Renal cortex interstitium (tissue), 11 donors: ENCODE measurements at regions not wholly inside any gene's neighbourhood (a gene's known extent, or its start where the extent isn't known, plus 50 kb on each side); places are given as distances from the start of the nearest gene placed in this dataset.
"Not testable (repeated sequence)": the region's sequence is repeated elsewhere in the genome, so short reads cannot be mapped to it uniquely, and the experiment has no call there.

Source experiments
- DNase-seq, 11 donors: peaks; one replicate each; pipeline ENCODE4 v3.0.0-alpha.2; 2013; ENCODE audit warnings: low read depth in 9 of 11, low spot score in 4 of 11; ENCODE audit errors: extremely low read depth in 1 of 11

DNA sequence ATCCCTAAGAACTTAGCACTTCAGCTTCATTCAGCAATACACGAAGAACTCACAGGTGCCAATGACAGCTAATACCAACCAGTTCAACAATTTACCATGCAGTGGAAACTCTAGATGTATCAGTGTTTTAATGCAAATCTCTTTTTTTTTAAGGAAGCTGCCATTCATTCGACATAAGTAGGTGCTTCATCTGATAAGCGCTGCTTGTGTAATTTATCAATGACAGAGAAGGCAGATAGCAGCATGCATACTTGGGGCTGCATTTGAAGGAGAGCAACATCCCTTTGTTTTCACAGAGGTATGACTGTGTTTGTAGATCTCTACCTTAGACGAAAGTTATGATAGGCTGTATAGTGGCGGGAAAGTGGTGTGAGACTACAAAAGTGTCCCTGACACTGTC, 977.1 kb downstream of the AACS start:
- DNase-seq: no peak

DNA sequence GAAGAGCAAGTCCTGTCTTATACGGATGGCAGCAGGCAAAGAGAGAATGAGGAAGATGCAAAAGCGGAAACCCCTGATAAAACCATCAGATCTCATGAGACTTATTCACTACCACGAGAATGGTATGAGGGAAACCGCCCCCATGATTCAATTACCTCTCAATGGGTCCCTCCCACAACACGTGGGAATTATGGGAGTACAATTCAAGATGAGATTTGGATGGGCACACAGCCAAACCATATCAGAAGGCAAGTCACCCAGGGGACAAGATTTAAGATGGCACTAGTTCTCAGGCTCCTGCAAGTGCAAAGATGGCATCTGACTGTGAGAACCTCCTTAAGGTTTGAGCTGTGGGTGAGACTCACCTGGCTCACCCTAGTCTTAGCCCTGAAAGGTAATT, 984.3 kb downstream of the AACS start:
- DNase-seq: not testable (repeated sequence)

DNA sequence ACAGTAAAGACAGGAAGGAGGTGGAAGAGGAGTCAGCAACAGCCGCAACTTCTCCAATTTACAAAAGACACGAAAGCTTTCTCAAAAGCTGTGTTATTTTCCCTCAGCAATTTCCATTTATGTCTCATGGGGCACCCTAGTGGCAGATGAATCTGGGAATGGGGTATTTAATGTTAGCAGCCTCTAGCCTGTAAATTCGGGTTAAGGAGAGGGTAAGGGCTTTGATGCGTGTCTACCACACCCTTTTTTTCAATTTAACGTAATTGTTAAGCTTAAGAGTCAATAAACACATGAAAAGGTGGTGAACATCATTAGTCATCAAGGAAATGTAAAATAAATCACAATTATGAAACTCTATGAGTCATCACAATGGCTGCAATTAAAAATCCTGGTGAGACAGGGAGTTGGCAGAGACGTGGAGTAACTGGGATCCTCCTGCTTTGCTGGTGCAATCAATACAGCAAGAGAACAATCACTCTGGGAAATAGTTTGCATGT, 986.4 kb downstream of the AACS start:
- DNase-seq: no peak

DNA sequence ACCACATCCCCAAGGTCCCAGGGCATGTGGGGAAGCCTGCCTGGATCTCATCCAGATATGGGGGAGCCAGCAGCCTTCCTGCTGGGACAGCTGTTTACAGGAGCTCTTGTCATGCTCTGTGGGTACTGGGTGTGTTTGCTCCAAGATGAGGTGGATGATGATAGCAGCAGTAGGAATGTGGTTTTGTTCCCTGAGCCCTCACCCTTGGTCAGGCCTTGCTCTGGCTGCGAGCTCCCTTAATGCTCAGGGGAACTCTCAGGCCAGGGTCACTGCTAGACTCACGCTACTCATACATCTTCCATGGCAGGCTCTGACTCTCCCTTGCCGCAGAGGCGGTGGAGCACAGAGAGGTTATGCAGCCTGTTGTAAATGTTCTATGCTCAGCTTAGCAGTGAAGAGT, 990.3 kb downstream of the AACS start:
- DNase-seq: no peak

DNA sequence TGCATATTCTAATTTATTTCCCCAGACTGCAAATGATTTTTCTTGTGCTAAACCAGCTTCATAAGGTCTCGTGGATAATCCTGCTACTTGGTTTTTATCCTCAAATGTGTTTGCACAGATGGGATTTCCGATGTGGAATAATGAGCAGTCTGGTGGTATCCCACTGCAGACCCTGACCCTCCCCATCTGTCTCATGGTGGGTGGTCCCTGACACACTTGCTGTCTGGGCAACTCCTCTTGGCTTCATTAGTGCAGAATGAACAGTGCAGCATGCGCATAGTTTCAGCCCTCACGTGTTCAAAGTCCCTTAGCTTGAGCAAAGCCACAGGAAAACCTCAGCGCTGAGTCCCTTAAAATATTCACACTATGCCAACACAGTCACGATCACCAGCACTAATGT, 996.5 kb downstream of the AACS start:
- no peak for DNase-seq

DNA sequence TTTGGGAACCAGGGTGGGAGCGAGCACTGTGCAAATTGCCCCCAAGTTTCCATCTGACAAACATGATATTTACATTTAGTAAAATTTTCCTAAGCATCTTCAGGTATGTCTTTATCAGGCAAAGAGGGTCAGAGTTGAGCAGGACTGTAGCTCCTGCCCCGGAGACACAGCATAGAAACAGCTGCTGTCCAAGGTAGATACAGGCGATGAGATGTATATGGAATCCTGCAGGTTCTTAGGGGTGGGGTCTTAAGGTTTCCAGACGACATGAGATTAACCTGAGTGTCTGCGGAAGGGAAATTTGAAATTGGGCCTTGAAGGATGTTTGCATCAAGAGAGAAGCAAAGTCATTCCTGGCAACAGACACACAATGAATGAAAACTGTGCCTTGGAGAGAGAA, 998.8 kb downstream of the AACS start:
- no peak for DNase-seq

DNA sequence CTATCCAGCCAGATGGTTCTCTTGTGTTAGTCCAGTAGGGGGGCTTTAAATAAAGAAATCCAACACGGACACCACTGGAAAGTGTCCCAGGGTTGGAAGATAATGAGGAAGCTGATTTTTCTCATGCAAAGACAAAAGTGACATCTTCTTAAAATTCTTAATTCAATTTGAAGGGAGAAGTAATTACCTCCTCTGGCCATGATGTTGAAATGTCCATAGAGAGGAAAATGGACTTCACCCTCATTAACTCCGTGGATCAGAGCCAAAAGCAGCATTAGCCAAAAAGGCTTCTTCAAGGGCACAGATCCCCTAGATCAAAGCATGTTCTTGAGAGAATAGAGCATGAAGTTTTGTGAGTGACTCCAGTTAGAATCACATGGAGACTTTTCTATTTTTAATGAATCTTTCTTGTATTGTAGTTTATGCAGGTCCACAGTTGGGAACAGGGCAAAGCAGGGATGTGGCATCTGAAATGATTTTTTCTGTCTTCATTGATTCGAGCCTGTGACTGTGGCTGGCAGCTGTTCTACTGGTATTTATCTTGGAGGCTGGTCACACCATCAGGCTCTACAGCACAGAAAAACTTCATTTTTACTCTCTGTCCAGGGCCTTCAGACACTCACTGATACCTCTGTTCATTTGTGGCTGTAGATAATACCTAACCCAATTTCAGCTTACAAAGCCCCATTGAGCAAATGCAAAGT, 1002.5 kb downstream of the AACS start:
- DNase-seq: no peak

DNA sequence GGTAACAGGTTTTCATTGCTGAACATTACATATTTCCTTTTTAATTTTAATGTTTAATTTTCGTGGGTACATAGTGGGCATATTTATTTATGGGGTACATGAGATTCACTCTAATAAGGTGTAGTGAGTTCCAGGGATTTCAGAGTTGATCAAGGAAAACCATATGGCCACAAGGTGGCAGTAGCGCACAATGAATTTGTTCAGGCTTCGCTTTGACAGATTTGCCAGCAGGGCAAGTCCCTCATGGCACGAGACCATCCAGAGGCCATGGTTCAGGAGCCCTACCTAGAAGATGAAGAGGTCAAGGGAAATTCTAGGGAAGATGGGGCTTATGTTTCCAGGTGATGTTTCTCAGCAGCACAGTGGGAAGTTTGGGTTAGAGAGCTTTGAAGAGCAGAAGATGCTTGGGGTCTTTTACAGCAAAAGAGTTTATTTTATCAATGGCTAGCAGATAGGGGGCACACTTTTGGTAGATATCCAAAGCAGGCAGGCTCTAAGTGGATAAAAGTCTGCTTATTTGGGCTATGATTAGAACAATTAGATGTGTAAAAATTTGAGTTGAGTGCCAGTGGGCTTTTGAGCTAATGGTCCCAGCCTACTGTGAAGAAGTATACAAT, 1004.4 kb downstream of the AACS start:
- peak in 5 of 11 donors; percentile 28 to 43 (median 36) for DNase-seq

DNA sequence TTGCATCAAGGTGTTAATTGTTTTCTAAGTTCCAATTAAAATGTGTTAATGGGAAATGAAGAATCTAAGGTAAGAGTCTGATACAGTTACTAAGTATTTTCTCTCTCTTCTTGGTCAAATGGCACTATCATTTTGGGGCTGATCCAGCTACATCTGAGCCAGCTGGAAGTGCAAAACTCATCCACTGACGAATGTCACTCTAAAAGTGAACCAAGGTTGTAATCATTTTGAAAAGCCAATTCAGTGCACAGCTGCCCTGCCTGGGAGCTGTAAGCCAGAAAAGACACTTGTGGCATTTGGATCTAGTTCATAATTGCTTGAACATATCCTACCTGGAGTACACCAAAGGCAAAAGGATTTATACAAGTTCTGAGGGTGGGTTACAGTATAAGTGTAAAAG, 1011.3 kb downstream of the AACS start:
- no peak for DNase-seq

DNA sequence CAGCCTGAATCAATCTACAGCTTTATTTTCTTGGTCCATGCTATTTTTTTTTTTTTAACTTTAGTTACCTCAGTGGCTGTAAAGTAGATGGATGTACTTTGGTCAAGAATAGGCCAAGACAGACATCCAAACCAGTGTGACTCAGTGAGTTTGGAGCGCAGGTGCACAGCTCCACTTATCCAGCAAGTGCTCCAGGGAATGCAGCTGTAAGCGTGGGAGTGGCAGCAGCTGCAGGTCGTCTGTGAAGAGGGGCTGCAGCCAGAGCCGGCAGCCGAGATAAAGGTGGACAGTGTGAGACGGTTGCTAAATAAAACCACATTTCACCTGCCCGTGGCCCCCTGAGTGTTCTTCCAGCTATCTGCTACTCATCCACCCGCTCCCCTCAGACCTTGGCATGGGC, 1018.7 kb downstream of the AACS start:
- DNase-seq: no peak

DNA sequence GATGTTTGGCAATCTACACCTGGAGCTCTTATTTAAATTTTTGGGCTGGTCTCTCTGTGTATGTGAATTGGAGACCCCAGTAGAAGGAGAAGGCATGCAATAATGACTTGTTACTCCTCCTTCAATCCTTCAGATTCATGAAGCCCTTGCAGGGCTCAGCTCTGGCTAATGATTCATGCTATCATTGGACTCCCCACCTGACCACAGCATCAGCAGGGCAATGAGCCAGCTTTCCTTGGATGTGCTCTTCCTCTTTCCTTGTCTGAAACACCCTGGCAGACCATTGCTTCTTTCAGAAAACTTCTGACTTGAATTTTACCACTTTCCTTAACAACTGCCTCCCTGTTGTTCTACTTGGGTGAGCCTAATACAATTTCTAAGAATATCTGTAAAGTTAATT, 1019.2 kb downstream of the AACS start:
- no peak for DNase-seq

DNA sequence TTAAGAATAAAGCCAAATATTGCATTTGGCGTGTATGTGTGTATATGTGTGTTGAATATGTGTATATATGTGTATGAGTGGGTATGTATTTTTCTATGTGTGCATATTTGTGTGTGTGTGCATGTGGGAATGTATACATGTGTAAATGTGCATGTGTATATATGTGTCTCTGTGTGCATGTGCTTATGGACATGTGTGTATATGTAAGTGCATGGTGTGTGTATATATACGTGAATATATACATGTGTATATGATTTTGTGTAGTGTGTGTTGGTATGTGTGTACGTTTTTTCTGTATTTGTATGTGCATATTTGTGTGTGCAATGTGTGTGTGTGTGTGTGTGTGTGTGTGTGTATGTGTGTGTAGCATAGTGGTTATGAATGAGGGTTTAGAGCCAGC, 1021.0 kb downstream of the AACS start:
- DNase-seq: no peak

DNA sequence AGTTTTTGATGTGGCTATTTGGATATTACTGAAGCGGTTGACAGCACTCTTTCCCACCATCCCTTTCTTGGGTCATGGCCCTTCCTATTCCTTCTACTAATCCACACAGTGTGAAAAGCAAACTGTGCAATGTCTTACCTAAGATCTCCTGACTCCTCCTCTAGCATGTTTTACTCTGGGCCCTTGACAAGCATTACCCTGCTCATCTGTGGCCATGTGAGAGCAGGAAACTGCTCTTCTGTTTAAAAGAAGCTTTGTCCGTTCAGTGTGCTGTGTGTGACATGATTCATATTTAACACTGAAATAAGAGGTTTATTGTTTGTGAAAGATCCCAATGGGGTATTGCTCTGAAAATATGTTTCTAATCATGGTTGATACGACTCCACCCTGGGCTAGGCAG, 1022.5 kb downstream of the AACS start:
- no peak for DNase-seq

DNA sequence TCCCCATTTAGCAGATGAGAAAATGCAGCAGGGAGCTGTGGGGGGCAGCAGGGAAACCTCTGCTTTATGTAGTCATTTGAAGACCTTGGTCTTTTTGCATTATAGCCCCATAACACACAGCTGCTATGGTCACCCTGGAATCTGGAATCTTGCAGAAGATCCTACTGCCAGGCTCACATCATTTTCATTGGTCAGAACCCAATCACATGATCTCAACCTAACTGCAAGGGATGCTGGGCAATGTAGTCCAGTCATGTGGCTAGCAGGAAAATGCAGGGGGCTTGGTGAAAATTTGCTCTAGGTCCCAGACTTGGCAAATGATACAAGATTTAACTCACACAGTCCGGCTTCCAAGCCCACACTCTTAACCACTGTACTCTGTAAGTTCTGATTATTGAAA, 1028.7 kb downstream of the AACS start:
- DNase-seq: no peak

DNA sequence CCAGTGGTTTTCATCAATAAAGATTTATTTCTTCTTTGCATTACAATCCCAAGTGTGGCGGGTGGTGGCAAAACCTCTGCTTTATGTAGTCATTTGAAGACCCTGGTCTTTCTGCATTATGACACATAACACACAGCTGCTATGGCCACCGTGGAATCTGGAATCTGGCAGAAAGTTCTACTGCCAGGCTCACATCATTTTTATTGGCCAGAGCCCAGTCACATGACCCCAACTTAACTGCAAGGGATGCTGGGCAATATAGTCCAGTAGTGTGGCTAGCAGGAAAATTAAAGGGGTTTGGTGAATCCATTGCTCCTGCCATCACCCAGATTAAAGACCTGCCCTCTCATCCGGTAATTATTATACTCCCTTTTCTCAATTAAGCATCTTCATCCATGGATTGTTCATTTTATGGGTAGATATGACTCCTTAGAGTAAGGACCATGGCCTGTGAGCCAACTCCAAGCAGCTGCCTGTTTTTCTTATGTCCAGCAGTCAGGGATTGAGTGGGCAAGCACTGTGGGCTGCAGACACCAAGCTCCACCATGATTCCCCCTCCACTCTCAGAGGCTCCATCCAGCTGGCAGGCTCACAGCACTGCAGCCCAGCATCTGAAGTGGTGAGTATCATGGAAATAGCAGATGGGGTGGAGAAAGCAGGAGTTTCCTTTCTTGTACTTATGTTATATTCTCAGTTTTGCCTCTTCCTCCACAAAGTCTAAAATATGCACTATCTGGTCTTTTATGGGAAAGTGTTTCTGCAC, 1030.7 kb downstream of the AACS start:
- no peak for DNase-seq

DNA sequence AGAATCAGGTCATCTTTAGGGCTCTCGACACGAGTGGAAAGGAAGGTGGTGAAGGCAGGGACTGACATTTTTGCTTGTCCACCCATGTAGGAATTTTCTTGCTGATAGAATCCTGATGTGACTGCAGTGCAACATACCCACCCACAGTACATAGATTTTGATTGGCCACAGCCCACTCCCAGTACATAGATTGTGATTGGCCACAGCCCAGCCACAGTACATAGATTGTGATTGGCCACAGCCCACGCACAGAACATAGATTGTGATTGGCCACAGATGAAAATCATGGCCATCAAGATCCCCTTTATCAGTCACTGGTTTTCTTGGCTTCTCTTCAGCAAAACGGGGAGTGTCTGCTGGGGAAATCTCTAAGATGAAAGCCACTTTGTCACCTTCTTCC, 1041.5 kb downstream of the AACS start:
- no peak for DNase-seq

DNA sequence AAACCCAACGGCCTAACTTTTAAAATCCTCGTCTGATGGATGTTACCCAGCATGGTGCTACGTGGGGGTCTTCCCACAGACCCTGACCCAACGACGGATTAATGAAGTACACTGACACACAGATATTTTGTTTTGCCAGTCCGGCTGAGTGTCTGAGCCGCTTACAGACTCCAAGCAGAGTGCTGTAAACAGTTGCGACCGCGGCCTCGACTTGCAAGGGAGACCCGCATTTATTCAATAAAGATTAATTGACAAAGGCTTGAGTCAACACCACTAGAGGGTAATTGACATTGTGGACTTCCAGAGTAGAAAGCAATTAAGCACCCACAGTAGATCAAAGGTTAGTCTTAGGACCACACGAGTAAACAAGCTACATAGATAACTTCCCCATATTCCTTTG, 1042.4 kb downstream of the AACS start:
- no peak for DNase-seq

DNA sequence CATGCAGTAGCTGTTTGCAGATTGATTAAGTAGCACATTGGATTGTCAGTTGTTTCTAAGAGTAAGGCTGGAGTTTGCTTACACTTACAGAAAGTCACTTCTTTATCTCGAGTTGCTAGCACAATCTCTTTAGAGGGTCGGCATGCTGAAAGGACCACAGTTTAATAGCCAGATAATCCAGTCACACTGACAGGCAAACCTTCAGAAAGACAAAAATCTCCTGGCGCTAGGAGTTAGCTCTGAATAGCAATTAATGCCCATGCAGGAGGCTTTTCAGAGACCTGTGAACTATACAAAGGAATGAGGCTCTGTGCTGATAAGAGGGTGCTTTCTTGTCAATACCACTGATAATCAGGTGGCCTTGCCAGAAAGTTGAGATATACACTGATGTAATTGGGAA, 1043.0 kb downstream of the AACS start:
- DNase-seq: no peak

DNA sequence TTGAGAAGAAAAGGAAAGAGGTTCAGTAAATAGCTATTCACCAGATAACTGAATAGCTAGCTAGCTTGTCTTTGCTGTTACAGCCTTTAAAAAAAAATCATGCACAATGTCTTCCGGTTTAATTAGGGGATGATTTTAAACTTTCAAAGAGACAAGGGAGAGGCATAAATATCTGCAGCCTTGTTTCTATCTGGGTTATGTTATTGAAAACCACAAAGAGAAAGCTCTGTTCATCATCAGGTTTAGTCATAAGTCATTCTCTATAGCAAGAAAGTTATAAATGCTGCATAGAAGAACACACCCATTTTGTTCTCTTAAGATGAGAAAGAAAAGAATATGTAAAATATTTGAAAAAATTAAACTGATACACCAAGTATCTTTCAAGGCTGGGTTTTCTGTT, 1046.9 kb downstream of the AACS start:
- DNase-seq: no peak

DNA sequence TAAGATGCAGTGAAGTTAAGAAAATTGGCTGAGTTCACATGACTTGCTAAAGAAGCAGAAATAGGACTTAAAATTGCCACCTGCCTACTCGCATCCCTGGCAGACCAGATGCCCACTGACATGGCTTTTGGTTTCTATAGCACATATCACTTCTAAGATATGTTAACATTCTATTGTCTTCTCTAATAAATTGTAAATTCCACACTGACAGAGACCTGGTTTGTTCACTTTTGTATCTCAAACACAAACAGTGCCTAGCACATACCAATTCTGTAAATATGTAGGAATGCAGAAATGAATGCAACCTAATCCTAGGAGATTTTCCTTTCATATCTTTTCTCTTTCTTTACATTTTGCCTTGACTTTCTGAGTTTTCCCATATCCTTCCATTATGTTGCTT, 1047.6 kb downstream of the AACS start:
- no peak for DNase-seq
